Endothelial cell of umbilical vein (primary cell): ENCODE measurements at regions not wholly inside any gene's neighbourhood (a gene's known extent, or its start where the extent isn't known, plus 50 kb on each side); places are given as distances from the start of the nearest gene placed in this dataset.

ENCODE experiments used
- BruUV-seq: library from RNA; stranded (reverse); fragments of 400-500 nt; replicated peaks from 2 replicates; lab custom pipeline; 2021; lab: Mats Ljungman, UMichigan
- CTCF ChIA-PET: fragments of 300-600, 350-600 bp; sonication (Branson Sonifier 250); formaldehyde crosslinking; loops from one replicate; lab custom pipeline; 2021; ENCODE audit warnings: antibody characterized with exemption, inconsistent platforms; lab: Charles Lee
- POLR2A ChIA-PET: fragments of 300-600, 350-600 bp; sonication (Branson Sonifier 250); formaldehyde crosslinking; loops from one replicate; lab custom pipeline; 2021; ENCODE audit warnings: antibody characterized with exemption, inconsistent platforms; lab: Charles Lee
- DNase-seq: peaks from one replicate; pipeline ENCODE4 v3.0.0-alpha.2; 2011; ENCODE audit warnings: low read depth, low spot score
- FAIRE-seq: peaks from 2 replicates; lab custom pipeline; 2011; peaks lifted over from hg19 to GRCh38; lab: Jason Lieb, UNC
- H2AFZ ChIP-seq: 2 replicates; pipeline ENCODE4 v1.6.0; 2012; ENCODE audit warnings: low read depth, low read length, control low read depth, inconsistent platforms
- H3K27ac ChIP-seq: 2 replicates; pipeline ENCODE4 v1.5.1; 2011; ENCODE audit warnings: low read depth, mild to moderate bottlenecking, control low read depth, low read length, moderate library complexity; ENCODE audit not compliant: insufficient read depth
- H3K27me3 ChIP-seq, 2 experiments: 2 replicates each; pipeline versions ENCODE4 v1.6.0 to v1.6.1; 2011; ENCODE audit warnings: low read length in 2 of 2, mixed read lengths in 1 of 2; ENCODE audit not compliant: control insufficient read depth in 2 of 2, insufficient read depth in 2 of 2
- H3K36me3 ChIP-seq, 2 experiments: 2 replicates in 1 of 2; 3 replicates in 1 of 2; pipeline ENCODE4 v1.5.1; 2011; ENCODE audit warnings: low read length in 2 of 2, mild to moderate bottlenecking in 1 of 2, moderate library complexity in 1 of 2; ENCODE audit not compliant: control insufficient read depth in 2 of 2, insufficient read depth in 2 of 2; ENCODE audit errors: extremely low read depth in 1 of 2
- H3K4me1 ChIP-seq: 3 replicates; pipeline ENCODE4 v1.5.1; 2011; ENCODE audit warnings: mild to moderate bottlenecking, low read length; ENCODE audit not compliant: control insufficient read depth, insufficient read depth; ENCODE audit errors: extremely low read depth
- H3K4me2 ChIP-seq: 2 replicates; pipeline ENCODE4 v1.6.1; 2011; ENCODE audit warnings: low read length, control low read depth, mixed read lengths; ENCODE audit not compliant: insufficient read depth
- H3K4me3 ChIP-seq, 3 experiments: fragments of 200-600 bp in 1 of 3; sonication (generic), shearing (Covaris generic) in 1 of 3; replicated peaks in 1 of 3; 2 replicates each; pipeline ENCODE4 v1.5.1; 2011 to 2016; ENCODE audit warnings: control low read depth in 3 of 3, low read length in 3 of 3, mild to moderate bottlenecking in 2 of 3, inconsistent platforms in 1 of 3, low read depth in 1 of 3, moderate library complexity in 1 of 3; ENCODE audit not compliant: insufficient read depth in 1 of 3
- H3K79me2 ChIP-seq: 2 replicates; pipeline ENCODE4 v1.6.0; 2012; ENCODE audit warnings: low read length, inconsistent platforms; ENCODE audit not compliant: control insufficient read depth, insufficient read depth
- H3K9ac ChIP-seq: replicated peaks from 2 replicates; pipeline ENCODE3; 2011; ENCODE audit warnings: low read length, control low read depth; ENCODE audit not compliant: insufficient read depth; ENCODE audit errors: extremely low read depth
- H3K9me1 ChIP-seq: replicated peaks from 3 replicates; pipeline ENCODE4 v1.6.0; 2011; ENCODE audit warnings: mild to moderate bottlenecking, low read length; ENCODE audit not compliant: control insufficient read depth, insufficient read depth; ENCODE audit errors: extremely low read depth
- H3K9me3 ChIP-seq: replicated peaks from 2 replicates; pipeline ENCODE4 v1.5.1; 2012; ENCODE audit warnings: low read length, inconsistent platforms; ENCODE audit not compliant: control insufficient read depth, insufficient read depth
- H4K20me1 ChIP-seq: replicated peaks from 2 replicates; pipeline ENCODE3; 2011; ENCODE audit warnings: mild to moderate bottlenecking, low read length; ENCODE audit not compliant: control insufficient read depth, insufficient read depth; ENCODE audit errors: extremely low read depth
- EZH2 ChIP-seq: IDR thresholded peaks from 2 replicates; pipeline ENCODE4 v1.6.1; 2012; ENCODE audit warnings: borderline replicate concordance, low read depth, mild to moderate bottlenecking, moderate library complexity, low read length, inconsistent platforms; ENCODE audit not compliant: severe bottlenecking
- FOS ChIP-seq: IDR thresholded peaks from 2 replicates; pipeline ENCODE4 v1.6.1; 2011; ENCODE audit warnings: mild to moderate bottlenecking, low read length, moderate library complexity, borderline replicate concordance; ENCODE audit not compliant: insufficient read depth
- GATA2 ChIP-seq: IDR thresholded peaks from 2 replicates; pipeline ENCODE4 v1.7.0; 2011; ENCODE audit warnings: low read depth, mild to moderate bottlenecking, moderate library complexity, mixed read lengths, low read length; ENCODE audit not compliant: insufficient read length, insufficient read depth
- JUN ChIP-seq: IDR thresholded peaks from 2 replicates; pipeline ENCODE4 v1.6.1; 2011; ENCODE audit warnings: borderline replicate concordance, low read depth; ENCODE audit not compliant: insufficient read length, insufficient read depth
- MAX ChIP-seq: IDR thresholded peaks from 2 replicates; pipeline ENCODE4 v1.6.1; 2011; ENCODE audit not compliant: insufficient read depth, insufficient read length
- MYC ChIP-seq: IDR thresholded peaks from one replicate; pipeline ENCODE4 v1.6.1; 2011; ENCODE audit warnings: mild to moderate bottlenecking, low read depth, low read length
- POLR2A ChIP-seq: IDR thresholded peaks from 2 replicates; pipeline ENCODE4 v1.6.1; 2012; ENCODE audit warnings: low read depth, mild to moderate bottlenecking, control low read depth, low read length
- POLR2AphosphoS5 ChIP-seq: IDR thresholded peaks from 2 replicates; pipeline ENCODE4 v1.6.1; 2012; ENCODE audit warnings: low read depth, mild to moderate bottlenecking, control low read depth, low read length, moderate library complexity; ENCODE audit not compliant: insufficient read depth
- dilution Hi-C: fragments of 300-500 bp; cut with MboI; formaldehyde crosslinking; loops from one replicate; pipeline ENCODE4 v1.15.0; 2019; ENCODE audit warnings: low sequenced_read_pairs; ENCODE audit not compliant: extremely low pct_ligation_motif_present
- intact Hi-C: fragments of 100-400 bp; cut with micrococcal nuclease; formaldehyde crosslinking; loops from one replicate; pipeline ENCODE4 v1.10.0; 2022
- TF ChIP-seq, protein P1 (sequence below), 2 donors: IDR thresholded peaks; 1 replicate in 1 of 2; 2 replicates in 1 of 2; pipeline ENCODE4 v1.5.1; 2011; ENCODE audit warnings: low read length in 2 of 2, mild to moderate bottlenecking in 2 of 2, moderate library complexity in 2 of 2, control low read depth in 1 of 2, inconsistent platforms in 1 of 2, low read depth in 1 of 2; ENCODE audit not compliant: insufficient read depth in 1 of 2; ENCODE audit errors: extremely low read depth in 1 of 2

DNA sequence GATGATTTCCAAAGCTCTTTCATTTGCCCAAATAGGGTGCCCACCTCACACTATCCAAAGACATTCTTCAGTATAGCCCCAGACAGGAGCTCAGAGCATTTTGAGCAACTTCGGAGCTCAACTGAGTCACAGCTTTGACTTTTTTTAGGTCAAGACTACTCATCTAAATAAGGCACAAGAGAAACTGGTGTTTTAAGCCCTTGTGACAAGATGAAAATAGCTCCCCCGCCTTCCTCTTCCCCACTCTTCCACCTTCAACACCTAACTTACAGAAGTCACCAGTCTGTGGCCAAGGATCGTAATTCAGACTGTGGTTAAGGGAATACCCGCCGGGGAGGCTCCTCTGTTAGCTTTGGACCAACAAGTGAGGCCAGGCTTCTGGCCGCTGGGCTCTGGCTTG is 60.4 kb upstream of the CA12 start:
- H3K4me1 ChIP-seq: peaks cover 1% of the 10 kb centered on the region
- H3K9ac ChIP-seq: no peak overlapping the region
- dilution Hi-C loops (no loop called here), intact Hi-C loops (no loop called here)
- no TSS peak for BruUV-seq
- no peaks in the 10 kb centered on the region for H4K20me1 ChIP-seq
- H3K27me3 ChIP-seq: peaks cover 5 to 10% of the 10 kb centered on the region in 2 experiments
- H3K79me2 ChIP-seq: no peaks in the 10 kb centered on the region
- no peak overlapping the region for H3K4me3 ChIP-seq
- FAIRE-seq (no peak), DNase-seq (no peak)
- POLR2A ChIA-PET: no interaction called here
- H3K9me3 ChIP-seq: no peaks in the 10 kb centered on the region
- H3K4me2 ChIP-seq: no peak overlapping the region
- no peaks in the 10 kb centered on the region for H3K36me3 ChIP-seq
- H3K27ac ChIP-seq: no peak overlapping the region
- TF ChIP-seq JUN (no peak), MAX (no peak), FOS (no peak), GATA2 (no peak), EZH2 (no peak), POLR2AphosphoS5 (no peak), POLR2A (no peak), MYC (no peak)
- TF ChIP-seq, protein P1, sequence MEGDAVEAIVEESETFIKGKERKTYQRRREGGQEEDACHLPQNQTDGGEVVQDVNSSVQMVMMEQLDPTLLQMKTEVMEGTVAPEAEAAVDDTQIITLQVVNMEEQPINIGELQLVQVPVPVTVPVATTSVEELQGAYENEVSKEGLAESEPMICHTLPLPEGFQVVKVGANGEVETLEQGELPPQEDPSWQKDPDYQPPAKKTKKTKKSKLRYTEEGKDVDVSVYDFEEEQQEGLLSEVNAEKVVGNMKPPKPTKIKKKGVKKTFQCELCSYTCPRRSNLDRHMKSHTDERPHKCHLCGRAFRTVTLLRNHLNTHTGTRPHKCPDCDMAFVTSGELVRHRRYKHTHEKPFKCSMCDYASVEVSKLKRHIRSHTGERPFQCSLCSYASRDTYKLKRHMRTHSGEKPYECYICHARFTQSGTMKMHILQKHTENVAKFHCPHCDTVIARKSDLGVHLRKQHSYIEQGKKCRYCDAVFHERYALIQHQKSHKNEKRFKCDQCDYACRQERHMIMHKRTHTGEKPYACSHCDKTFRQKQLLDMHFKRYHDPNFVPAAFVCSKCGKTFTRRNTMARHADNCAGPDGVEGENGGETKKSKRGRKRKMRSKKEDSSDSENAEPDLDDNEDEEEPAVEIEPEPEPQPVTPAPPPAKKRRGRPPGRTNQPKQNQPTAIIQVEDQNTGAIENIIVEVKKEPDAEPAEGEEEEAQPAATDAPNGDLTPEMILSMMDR (IDR thresholded peaks at IDR 0.05; ENCODE audit: extremely low read depth in 1 of 2, insufficient read depth in 1 of 2, low read depth in 1 of 2, low read length in 2 of 2): no peak
- H2AFZ ChIP-seq: no peak overlapping the region
- CTCF ChIA-PET: interaction anchor here (1.9 kb wide), 1 partner anchor 25 kb away, joined by 13 read pairs; no protein-coding TSS in a partner anchor
- H3K9me1 ChIP-seq: no peaks in the 10 kb centered on the region
